CD4-positive, alpha-beta T cell treated with Interleukin-6 at 100 ng/mL for 8 hours (primary cell): ENCODE measurements at regions not wholly inside any gene's neighbourhood (a gene's known extent, or its start where the extent isn't known, plus 50 kb on each side); places are given as distances from the start of the nearest gene placed in this dataset.

Experiments used
- DNase-seq: peaks from one replicate; pipeline ENCODE4 v3.0.0-alpha.2; 2020; ENCODE audit warnings: mixed read lengths, low spot score

DNA sequence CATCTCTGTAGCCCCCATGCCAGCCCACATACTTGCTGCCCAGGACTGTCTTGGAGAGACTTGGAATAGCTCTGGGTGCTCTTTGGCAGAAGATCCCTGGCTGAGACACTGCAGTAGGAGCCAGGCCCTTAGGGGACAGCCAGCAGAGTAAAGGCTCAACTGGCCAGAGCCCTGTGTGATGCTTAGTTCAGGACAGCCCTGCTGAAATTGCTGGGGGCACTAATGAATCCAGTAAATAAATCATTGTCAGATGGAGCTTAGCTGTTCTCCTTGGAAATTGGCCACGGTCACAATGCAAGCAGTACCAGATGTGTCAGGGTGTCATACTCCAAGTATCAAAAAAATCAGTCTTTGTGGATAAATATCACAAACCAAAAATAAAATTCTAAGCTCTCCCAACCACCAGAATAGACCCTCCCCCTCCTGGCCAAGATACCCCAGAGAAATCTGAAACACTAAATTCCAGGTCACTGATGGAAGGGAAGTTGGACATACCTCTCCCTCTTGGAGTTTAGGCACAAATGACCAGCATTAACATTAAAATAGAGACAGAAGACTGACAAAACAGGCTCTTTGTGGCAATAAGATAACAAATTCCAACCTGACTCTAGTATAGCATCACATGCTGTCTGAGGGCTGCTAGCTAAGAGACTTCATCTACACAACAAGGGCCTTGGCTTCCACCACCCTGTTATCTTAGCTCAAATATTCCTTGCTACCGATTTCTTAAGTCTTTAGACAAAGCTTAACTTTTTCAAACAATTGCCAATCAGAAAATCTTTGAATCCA, 83.2 kb upstream of the DNAH14 start:
- no peak for DNase-seq

DNA sequence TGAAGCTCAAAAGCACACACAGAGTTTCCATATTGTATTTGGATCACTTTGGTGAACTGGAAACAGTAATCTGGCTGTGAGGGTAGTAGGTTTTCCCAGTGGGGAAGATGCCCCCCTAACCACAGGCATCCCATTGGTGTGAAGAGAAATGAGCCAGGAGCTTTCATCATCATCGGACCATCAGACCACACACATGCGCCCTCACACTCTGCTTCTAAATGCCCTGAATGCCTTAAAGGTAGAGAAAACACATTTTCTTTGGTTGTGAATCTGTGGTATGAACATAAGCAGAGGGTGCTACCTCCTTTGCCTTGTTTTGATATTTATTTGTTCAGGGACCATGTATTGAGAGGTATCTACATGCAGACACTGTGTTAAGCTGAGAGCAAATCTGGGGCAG, 79.0 kb upstream of the DNAH14 start:
- DNase-seq = no peak

DNA sequence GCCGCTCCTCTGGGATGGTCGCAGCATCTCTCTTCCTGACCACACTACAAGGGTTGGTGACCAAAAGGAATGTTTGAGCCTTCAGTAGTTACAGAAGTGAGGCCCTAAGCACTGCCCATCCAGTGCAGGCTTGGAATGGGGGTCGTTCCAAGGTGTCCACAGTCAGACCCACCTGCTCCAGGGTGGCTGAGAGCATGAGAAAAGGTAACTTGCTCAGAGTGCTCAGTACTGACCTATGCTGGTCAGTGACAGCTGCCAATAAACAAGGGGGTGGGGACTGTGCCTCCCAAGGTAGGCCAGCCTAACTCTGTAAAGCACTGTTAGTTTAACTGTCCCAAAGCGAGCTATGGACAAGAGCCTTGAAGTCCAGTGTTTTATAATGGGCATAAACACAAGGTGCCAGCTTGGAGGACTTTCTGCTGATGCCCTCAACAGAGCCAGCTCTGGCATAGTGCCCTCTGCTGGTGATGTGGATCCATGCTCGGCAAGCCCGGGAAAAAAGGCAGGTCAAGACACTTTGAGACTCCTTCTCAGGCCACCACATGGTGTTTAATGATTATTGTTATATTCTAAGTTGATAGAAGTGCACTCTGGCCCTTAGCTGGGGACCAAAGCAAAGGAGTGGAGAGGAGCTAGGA, 78.1 kb upstream of the DNAH14 start:
- DNase-seq = peak; percentile 38

DNA sequence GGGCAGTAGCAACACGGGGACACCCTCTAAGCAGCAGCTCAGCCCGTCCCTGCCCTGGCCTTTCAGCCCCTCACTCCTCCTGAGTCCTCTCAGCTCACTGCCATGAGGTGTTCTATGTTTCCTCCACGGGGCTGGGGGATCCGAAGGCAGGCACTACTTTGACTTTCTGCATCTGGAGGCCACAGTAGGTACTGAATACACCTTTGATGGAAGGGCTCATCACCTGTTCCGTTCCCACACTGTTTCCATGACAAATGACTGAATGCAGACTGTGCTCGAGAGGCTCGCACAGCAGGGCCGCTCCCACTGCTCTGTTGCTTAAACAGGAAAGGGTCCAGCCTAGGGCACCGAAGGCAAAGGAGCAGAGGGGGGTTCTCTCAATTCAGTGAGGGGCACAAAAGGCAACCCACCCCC, 77.6 kb upstream of the DNAH14 start:
- DNase-seq = no peak

DNA sequence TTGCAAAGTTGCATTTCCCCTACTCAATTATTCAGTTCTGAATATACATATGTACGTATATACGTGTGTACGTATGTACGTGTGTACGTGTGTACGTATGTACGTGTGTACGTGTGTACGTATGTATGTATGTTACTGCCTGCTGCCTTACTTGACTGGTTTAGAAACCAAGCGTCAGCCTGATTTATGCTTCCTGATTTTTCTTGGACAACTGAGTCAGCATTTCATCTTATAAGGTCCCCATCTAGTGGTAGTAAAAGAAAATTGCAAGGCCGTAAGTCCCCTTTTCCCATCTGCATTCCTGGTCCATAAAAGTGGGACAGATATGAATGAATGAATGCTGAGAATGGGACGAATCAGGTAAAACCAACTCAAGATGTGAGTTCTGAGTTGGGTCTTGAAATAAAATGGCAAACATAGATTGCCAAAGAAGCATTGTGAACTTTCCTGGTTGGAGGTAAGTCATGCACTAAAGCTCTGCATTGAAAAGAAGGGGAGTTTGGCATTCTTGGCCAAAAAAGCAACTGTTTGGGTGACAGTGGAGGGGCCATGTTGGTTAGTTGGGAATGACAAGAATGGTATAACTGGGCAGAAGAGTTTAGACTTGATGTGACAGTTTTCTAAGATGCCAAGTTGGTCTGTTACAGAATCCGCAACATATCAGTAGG, 76.4 kb upstream of the DNAH14 start:
- DNase-seq = no peak

DNA sequence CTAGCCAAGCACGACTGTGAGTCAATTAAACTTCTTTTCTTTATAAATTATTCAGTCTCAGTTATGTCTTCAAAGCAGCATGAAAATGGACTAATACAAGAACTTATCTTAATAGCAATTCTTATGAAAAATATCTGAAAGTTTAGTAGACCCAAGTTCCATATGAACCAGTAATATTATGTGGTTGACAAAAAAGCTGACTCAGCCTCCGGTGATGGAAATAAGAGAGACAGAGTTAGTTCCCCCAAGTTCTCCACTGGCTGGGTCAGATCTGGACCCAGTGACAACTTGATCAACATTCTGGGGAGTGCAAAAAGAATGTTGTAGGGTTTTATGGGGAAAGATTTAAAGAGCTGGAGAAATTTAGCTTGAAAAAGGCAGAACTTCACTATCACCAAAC, 72.5 kb upstream of the DNAH14 start:
- no peak for DNase-seq

DNA sequence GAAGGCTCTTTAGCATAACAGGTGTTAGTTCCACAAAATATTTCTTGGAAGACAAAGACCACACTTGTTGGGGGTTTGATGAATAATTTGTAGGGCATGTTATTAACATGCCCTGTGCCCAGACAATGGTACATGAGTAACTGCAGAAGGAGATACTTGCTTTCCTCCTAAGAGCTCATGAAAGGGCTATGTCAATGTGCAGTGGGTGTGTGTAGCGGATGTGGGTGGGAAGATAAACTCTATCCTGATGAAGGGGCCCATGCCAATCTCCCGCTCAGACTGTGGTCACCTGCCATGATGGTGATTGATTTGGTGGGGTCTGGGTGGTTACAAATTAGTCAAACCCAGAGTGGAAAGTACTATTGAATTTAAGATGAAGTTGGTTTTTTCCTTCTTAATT, 69.8 kb upstream of the DNAH14 start:
- no peak for DNase-seq

DNA sequence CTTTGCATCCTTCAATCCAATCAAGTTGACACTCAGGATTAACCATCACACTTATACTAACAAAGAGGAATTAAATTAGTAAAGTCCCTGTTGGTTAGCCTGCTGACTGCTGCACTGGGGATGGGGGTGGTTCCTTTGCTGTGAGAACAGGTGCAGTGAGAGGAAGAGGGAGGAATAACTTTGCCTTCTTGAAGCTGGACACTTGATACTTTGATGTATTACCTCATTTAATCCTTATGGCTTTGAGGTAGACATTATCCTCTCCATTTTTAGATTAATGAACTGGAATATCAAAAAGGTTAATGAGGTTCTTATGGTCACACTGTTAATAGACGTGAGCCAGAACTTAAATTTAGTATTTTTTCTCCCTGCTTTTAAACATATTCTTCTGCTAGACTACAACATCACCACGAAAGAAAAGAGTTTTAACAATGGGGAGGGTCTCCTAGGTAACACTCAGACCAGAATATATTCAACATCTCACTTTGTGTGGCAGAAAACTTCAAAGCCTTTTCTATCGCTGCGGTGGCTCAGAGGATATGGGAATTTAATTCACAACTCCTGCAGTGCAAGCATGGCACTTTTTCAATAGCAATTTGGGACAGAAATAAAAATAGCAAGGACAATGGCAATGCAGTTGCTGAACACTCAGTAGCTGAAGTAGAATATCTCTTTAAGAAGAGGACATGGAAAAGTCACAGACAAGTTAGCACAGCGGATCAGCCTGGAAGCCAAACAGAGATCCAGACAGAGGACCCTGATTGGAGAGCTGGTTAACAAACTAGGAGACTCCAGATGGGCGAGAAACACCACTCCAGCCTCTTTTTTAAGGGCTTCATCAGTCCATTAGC, 68.8 kb upstream of the DNAH14 start:
- no peak for DNase-seq

DNA sequence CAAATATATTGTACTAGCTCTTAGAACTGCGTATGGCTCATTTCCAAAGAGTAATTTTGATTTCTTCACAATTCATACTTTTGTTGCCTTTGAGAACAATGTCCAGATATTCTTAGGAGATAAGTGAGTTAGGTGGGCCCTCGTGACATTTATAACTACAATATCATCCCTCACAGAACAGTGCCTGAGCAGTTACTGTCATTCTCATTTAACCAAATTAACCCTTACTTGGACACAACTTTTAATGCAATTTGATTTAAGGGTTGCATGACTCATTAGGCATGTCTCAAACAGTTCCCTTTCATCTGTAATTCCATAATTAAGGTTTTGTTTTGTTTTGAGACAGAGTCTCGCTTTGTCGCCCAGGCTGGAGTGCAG, 68.1 kb upstream of the DNAH14 start:
- DNase-seq = no peak

DNA sequence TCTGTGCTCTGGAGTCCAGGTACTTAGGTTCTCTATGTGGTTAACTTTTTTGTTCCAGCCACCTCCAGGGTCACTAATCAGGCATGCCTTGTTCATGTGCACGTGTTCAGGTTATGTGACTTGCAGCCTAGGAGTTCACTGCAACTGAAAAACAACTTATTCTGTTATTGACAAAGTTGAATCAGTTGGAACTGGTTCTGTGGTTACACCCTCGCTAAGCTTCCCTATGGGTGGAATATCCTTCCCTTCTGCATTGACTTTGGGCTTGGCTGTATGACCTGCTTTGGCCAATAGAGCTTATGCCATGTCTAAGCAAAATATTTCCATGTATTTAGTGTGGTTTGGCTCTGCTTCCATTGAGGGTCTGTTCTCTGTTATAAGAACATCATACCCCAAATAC, 66.0 kb upstream of the DNAH14 start:
- DNase-seq = no peak

DNA sequence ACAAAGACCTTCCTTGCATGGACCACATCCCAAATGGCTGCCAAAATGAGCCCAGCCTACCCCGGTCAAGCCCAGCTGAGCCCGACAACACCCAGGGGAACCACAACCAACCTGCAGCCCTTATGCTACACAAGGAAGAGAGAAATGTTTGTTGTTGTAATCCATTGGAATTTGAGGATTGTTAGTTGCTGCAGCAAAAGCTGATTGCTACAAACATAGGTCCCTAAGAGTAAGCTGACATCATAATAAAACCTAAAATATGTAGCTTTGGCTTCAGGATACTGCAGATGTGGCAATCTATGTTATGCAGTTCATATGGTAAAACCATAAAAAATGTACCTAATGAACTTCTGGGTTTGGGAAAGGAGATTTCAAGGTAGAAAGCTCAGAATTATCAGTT, 65.5 kb upstream of the DNAH14 start:
- DNase-seq = no peak

DNA sequence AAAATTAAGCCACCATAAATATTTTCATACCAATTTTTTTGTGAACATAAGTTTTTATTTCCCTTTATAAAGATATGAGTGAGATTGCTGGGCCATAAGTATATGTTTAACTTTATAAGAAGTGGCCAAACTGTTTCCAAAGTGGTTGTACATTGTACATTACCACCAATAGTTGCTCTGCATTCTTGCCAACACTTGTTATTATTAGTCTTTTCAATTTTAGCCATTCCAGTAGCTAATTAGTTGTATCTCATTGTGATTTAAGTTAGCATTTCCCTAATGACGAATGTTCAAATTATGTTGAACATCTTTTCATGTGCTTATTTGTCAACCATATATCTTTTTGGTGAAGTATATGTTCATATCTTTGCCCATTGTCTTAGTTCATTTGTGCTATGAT, 64.0 kb upstream of the DNAH14 start:
- DNase-seq = no peak

DNA sequence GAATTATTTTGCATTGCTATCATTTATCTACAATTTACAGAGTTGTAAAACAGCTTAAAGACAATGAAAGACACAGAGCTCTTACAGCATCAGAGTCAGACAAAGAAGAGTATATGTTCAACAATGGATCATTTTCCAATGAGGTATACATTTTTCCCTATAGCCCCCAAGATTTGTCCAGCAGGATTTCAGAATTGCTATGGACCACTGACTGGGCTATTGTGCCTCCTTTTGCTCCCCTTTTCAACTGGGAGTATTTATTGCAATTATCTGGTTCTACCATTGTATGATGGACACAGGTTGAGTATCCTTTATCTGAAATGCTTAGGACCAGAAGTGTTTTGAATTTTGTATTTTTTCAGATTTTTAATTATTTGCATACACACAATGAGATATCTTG, 62.5 kb upstream of the DNAH14 start:
- no peak for DNase-seq

DNA sequence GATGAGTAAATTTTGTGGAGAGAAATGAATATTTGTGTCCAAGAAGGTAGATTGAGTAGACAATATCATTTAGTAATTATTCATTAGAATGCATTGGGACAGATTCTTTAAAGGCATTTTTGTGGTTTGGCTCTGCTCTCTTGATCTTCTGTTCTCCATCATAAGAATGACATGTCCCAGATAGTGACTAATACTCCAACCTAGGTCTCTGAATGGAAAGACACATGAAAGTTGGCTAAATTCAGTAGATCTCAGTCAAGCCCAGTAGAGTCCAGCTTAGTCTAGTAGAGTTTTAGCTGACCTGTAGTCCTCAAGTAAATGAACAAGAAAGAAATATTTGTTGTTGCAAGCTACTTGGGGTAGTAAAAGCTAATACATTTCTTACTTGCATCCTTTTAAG, 61.8 kb upstream of the DNAH14 start:
- no peak for DNase-seq

DNA sequence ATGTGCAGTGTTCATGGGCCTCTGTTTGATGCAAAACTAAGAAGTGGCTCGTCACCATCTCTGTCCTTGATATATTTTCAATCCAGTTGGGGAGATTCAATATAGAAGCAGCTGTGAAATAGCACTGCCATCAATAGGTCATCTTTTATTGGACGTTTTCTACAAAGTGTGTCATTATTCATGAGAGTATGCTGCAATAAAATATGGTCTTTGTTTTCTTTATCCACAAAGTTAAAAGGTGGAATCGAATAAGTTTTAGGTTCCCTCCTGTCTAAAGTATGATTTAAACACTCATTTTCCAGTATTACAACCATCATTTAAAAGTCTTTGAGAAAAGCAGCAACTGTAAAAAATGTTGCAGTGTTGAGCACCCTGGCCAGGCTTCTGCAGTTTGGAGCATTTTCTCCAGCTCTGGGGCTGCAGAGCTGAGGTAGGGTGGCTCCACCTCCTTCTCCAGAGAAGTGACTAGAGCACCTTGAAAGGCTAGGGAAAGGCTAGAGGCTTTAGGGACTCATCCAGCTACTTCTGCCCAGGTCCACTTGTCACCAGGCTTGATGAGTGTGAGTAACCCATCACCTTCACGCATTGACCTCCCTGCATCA, 56.5 kb upstream of the DNAH14 start:
- no peak for DNase-seq

DNA sequence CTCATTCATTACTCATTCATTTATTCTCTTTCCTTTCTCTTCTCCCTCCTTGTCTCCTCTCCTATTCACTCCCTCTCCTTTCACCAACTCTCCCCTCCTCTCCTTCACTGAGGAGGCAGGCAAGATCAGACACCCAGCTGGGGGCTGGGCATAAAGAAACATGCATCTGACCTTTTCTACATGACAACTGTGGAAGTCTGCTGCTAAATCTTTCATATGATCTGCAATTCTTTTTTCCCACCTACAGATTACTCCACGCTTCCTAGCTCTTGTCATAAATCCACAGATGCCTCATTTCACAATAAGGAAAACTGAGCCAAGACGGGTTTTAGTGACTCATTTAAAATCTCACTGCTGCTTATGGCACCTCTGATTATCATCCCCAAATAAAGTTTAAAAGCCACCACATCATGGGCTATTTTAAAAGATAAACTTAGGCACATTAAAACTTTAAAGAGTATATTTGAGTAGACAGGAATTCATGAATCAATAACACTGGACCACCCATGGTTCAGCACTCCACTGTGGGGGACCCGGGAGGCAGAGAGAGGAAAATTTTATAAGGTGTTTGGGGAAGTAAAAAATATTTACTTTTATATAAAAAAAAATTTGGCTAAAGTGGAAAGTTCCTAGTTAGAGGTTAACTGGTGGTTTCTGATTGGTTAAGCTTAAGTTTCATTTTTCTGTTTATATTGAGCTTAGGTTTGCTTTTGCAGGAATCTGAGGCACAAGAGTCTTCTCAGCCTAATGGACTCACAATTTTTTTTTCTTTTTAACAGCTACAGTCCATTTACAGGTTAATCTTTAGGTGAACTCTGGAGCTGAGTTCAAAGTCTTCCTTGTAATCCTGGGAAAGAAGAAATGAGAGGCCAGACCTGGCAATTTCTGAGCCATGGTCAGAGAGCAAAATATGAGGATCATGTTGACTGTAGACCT, 55.8 kb upstream of the DNAH14 start:
- DNase-seq = no peak

DNA sequence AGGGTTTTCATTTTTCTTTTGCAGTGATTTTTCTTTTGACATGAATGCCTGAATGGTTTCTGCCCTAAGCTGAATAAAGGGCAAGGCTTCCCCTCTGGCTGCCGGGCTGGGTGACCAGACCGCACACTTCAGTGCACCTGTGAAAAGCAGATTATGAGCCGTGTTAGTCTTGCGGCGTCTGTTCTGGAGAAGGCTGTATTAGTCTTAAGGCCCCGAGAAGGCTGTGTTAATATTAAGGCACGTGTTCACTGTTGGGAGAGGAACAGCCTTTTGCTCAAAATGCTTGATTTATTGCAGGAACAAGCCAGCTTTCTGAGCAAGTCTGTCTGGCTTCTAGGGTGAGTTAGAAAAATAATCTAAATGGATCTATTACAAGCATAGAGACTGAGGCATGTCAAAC, 54.7 kb upstream of the DNAH14 start:
- DNase-seq = no peak

DNA sequence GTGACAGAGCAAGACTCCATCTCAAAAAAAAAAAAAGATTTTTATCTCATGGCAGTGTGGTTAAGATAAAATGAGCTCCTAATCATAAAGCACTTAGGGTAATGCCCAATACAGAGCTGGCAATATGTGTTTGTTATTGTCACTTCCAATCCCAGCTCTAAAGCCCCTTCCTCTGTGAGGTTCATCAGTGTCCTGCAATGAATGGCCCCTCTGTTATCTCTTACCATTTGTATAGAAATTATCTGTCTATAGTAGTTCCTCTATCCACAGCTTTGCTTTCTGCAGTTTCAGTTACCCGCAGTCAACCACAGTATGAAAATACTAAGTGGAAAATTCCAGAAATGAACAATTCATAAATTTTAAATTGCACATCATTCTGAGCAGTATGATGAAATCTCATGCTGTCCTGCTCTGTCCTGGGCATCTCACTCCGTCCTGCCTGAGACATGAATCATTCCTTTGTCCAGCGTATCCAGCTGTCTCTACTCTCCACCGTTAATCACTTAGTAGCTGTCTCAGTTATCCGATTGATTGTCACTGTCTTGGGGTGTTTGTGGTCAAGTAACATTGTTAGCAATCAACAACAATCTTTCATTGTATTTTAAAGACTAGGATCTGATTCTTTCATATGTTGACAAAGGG, 50.2 kb upstream of the DNAH14 start:
- no peak for DNase-seq
